ENCODE measurements at regions not wholly inside any gene's neighbourhood (a gene's known extent, or its start where the extent isn't known, plus 50 kb on each side); places are given as distances from the start of the nearest gene placed in this dataset.

GRCh38 chr5:108437425-108437824 lies 55.5 kb upstream of the FBXL17 start:
- H3K27me3 ChIP-seq: no peaks in the 10 kb centered on the region
- H3K9me3 ChIP-seq: no peaks in the 10 kb centered on the region
- intact Hi-C loops (cut with DNase I): no loop called here
- H3K27ac ChIP-seq: no peak overlapping the region
- ATAC-seq: no peak
- H3K4me1 ChIP-seq: no peaks in the 10 kb centered on the region
- H3K4me3 ChIP-seq: no peak overlapping the region
- no peaks in the 10 kb centered on the region for H3K36me3 ChIP-seq
- TF ChIP-seq CTCF (IDR thresholded peaks at IDR 0.05): no peak
- DNase-seq: no peak

DNA sequence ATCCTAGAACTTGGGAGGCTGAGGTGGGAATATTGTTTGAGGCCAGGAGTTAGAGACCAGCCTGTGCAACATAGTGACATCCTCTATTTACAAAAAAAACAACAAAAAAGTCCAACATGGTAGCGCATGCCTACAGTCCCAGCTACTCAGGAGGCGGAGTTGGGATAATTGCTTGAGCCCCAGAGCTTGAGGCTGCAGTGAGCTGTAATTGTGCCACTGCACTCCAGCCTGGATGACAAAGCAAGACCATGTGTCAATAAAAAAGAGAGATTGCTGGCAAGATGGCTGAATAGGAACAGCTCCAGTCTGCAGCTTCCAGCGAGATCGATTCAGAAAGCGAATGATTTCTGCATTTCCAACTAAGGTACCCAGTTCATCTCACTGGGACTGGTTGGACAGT lies 54.8 kb upstream of the FBXL17 start:
- intact Hi-C loops (cut with DNase I): no loop called here
- Histone ChIP-seq H3K27me3 (no peaks in the 10 kb centered on the region), H3K9me3 (no peaks in the 10 kb centered on the region), H3K4me1 (no peaks in the 10 kb centered on the region), H3K36me3 (no peaks in the 10 kb centered on the region), H3K27ac (no peak overlapping the region), H3K4me3 (no peak overlapping the region)
- ATAC-seq: no peak
- DNase-seq: no peak
- TF ChIP-seq CTCF (IDR thresholded peaks at IDR 0.05): no peak

- ATAC-seq (no peak), DNase-seq (no peak)
- no peaks in the 10 kb centered on the region for H3K9me3 ChIP-seq
- TF ChIP-seq CTCF (IDR thresholded peaks at IDR 0.05): no peak
- H3K36me3 ChIP-seq: no peaks in the 10 kb centered on the region
- H3K27ac ChIP-seq: no peak overlapping the region
- no peak overlapping the region for H3K4me3 ChIP-seq
- intact Hi-C loops (cut with DNase I): no loop called here
- no peaks in the 10 kb centered on the region for H3K27me3 ChIP-seq
- H3K4me1 ChIP-seq: no peaks in the 10 kb centered on the region
Measured at GRCh38 chr5:108433600-108433999, 51.7 kb upstream of the FBXL17 start.

DNA sequence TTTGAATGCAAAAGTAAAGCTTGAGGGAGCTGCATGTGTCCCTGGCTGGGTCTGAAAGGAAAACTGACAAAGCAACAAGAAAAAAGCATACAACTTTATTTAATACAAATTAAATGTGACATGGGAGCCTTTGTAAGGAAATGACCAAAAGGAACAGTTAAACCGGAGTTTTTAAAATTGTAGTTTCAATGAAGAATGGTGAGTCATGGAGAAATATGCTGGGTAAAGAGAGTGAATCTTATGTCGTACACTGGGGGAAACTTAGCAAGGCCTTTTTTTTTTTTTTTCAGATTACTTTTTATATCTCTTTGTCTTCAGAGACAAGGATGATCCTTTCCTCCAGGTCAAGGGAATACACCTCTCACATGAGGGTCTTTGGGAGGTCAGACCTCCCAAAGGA lies 50.1 kb upstream of the FBXL17 start:
- TF ChIP-seq CTCF (IDR thresholded peaks at IDR 0.05): no peak
- ATAC-seq (no peak), DNase-seq (no peak)
- H3K36me3 ChIP-seq: no peaks in the 10 kb centered on the region
- intact Hi-C loops (cut with DNase I): no loop called here
- H3K9me3 ChIP-seq: no peaks in the 10 kb centered on the region
- H3K27me3 ChIP-seq: no peaks in the 10 kb centered on the region
- no peak overlapping the region for H3K4me3 ChIP-seq
- no peak overlapping the region for H3K27ac ChIP-seq
- H3K4me1 ChIP-seq: no peaks in the 10 kb centered on the region

Measured in upper lobe of right lung (tissue), 1 donor.